SHP77 treated with DMSO at 0.1 percent for 48 hours (cell line): ENCODE measurements at regions not wholly inside any gene's neighbourhood (a gene's known extent, or its start where the extent isn't known, plus 50 kb on each side); places are given as distances from the start of the nearest gene placed in this dataset.
"Not testable (repeated sequence)": the region's sequence is repeated elsewhere in the genome, so short reads cannot be mapped to it uniquely, and the experiment has no call there.

Experiments
- DNase-seq: peaks from one replicate; lab custom pipeline; 2025; lab: John Stamatoyannopoulos, UW

- DNase-seq, result no peak
Observed at GRCh38 chr9:19935422-19935821, 146.6 kb upstream of the SLC24A2 start.

GRCh38 chr9:19934301-19934871, 145.5 kb upstream of the SLC24A2 start:
- no peak for DNase-seq

GRCh38 chr9:19931098-19931890, 142.5 kb upstream of the SLC24A2 start:
- DNase-seq, result no peak

- no peak for DNase-seq
Observed at GRCh38 chr9:19927560-19927959, 138.7 kb upstream of the SLC24A2 start.

- DNase-seq, result no peak
Observed at GRCh38 chr9:19926774-19927173, 137.9 kb upstream of the SLC24A2 start.

GRCh38 chr9:19925674-19926503, 137.1 kb upstream of the SLC24A2 start:
- DNase-seq, result peak; percentile 33

GRCh38 chr9:19924080-19924479, 135.2 kb upstream of the SLC24A2 start:
- DNase-seq, result no peak

GRCh38 chr9:19922476-19923118, 133.8 kb upstream of the SLC24A2 start:
- peak; percentile 12 for DNase-seq

GRCh38 chr9:19920401-19920800, 131.6 kb upstream of the SLC24A2 start:
- no peak for DNase-seq

- DNase-seq, result no peak
Observed at GRCh38 chr9:19918630-19919029, 129.8 kb upstream of the SLC24A2 start.

GRCh38 chr9:19914044-19914443, 125.2 kb upstream of the SLC24A2 start:
- no peak for DNase-seq

- DNase-seq, result no peak
Observed at GRCh38 chr9:19913151-19913550, 124.3 kb upstream of the SLC24A2 start.

GRCh38 chr9:19903076-19903475, 114.2 kb upstream of the SLC24A2 start:
- no peak for DNase-seq

- DNase-seq, result no peak
Observed at GRCh38 chr9:19901586-19901985, 112.7 kb upstream of the SLC24A2 start.

GRCh38 chr9:19896161-19896560, 107.3 kb upstream of the SLC24A2 start:
- no peak for DNase-seq

- not testable (repeated sequence) for DNase-seq
Observed at GRCh38 chr9:19895578-19895977, 106.7 kb upstream of the SLC24A2 start.

GRCh38 chr9:19895006-19895405, 106.2 kb upstream of the SLC24A2 start:
- no peak for DNase-seq

- DNase-seq, result no peak
Observed at GRCh38 chr9:19885608-19886007, 96.8 kb upstream of the SLC24A2 start.

- DNase-seq, result no peak
Observed at GRCh38 chr9:19879062-19879461, 90.2 kb upstream of the SLC24A2 start.

- no peak for DNase-seq
Observed at GRCh38 chr9:19876569-19877316, 87.9 kb upstream of the SLC24A2 start.

- DNase-seq, result no peak
Observed at GRCh38 chr9:19875291-19875920, 86.6 kb upstream of the SLC24A2 start.
